PC-9 (cell line): ENCODE measurements at regions not wholly inside any gene's neighbourhood (a gene's known extent, or its start where the extent isn't known, plus 50 kb on each side); places are given as distances from the start of the nearest gene placed in this dataset.

Experiments
- BruUV-seq: library from RNA; stranded (reverse); fragments of 400-500 nt; replicated peaks from 2 replicates; lab custom pipeline; 2021; lab: Mats Ljungman, UMichigan
- CTCF ChIA-PET: fragments of 300-600 bp; sonication (Branson Sonifier 250); formaldehyde crosslinking; loops from one replicate; lab custom pipeline; 2022; ENCODE audit warnings: antibody characterized with exemption; lab: Charles Lee
- POLR2A ChIA-PET: fragments of 300-600 bp; sonication (Branson Sonifier 250); formaldehyde crosslinking; loops from one replicate; lab custom pipeline; 2022; ENCODE audit warnings: antibody characterized with exemption; ENCODE audit not compliant: unreplicated experiment; lab: Charles Lee
- DNase-seq, 2 experiments: peaks; one replicate each; pipeline versions ENCODE4 v3.0.0 to v3.0.0-alpha.2; 2015 to 2022; ENCODE audit warnings: mixed read lengths in 1 of 2
- H2AFZ ChIP-seq: fragments of 200-600 bp; sonication (generic); 2 replicates; pipeline ENCODE4 v1.8.1; 2017; ENCODE audit warnings: antibody characterized with exemption
- H3F3A ChIP-seq: fragments of 200-600 bp; sonication (generic); 2 replicates; pipeline ENCODE4 v1.8.1; 2017; ENCODE audit warnings: antibody characterized with exemption, mild to moderate bottlenecking, low read depth; ENCODE audit not compliant: insufficient read depth
- H3K27ac ChIP-seq: fragments of 200-600 bp; sonication (generic); 2 replicates; pipeline ENCODE4 v1.6.1; 2016; ENCODE audit warnings: mixed run types
- H3K27me3 ChIP-seq: fragments of 200-600 bp; sonication (generic); 2 replicates; pipeline ENCODE4 v1.6.1; 2016; ENCODE audit warnings: low read depth, mixed run types; ENCODE audit not compliant: insufficient read depth
- H3K36me3 ChIP-seq: fragments of 200-600 bp; sonication (generic); 2 replicates; pipeline ENCODE4 v1.6.1; 2016; ENCODE audit warnings: low read depth, mixed run types
- H3K4me1 ChIP-seq: fragments of 200-600 bp; sonication (generic); replicated peaks from 2 replicates; pipeline ENCODE4 v1.6.1; 2016; ENCODE audit warnings: mixed run types; ENCODE audit not compliant: insufficient read depth
- H3K4me2 ChIP-seq: fragments of 200-600 bp; sonication (generic); 2 replicates; pipeline ENCODE4 v1.6.1; 2017; ENCODE audit warnings: mixed run types
- H3K4me3 ChIP-seq: fragments of 200-600 bp; sonication (generic); 2 replicates; pipeline ENCODE4 v1.6.1; 2016; ENCODE audit warnings: mixed run types
- H3K79me2 ChIP-seq: fragments of 200-600 bp; sonication (generic); 2 replicates; pipeline ENCODE4 v1.6.1; 2017; ENCODE audit warnings: low read depth, mixed run types
- H3K9me2 ChIP-seq: fragments of 200-600 bp; sonication (generic); 2 replicates; pipeline ENCODE4 v1.8.1; 2017; ENCODE audit warnings: mild to moderate bottlenecking; ENCODE audit not compliant: insufficient read depth
- H3K9me3 ChIP-seq: fragments of 200-600 bp; sonication (generic); 2 replicates; pipeline ENCODE4 v1.8.1; 2016; ENCODE audit warnings: low read depth; ENCODE audit not compliant: insufficient read depth
- H4K20me1 ChIP-seq: fragments of 200-600 bp; sonication (generic); 2 replicates; pipeline ENCODE4 v1.8.1; 2017; ENCODE audit not compliant: insufficient read depth
- EZH2 ChIP-seq: fragments of 200-600 bp; sonication (generic); IDR thresholded peaks from 2 replicates; pipeline ENCODE4 v1.8.0; 2017; ENCODE audit warnings: antibody characterized with exemption, low read depth
- intact Hi-C: fragments of 100-400 bp; cut with micrococcal nuclease; formaldehyde crosslinking; loops from one replicate; pipeline ENCODE4 v1.10.0; 2022; ENCODE audit not compliant: unreplicated experiment
- TF ChIP-seq, protein P1 (sequence below): fragments of 200-600 bp; sonication (generic); conservative IDR thresholded peaks from 2 replicates; pipeline ENCODE4 v1.6.1; 2017; ENCODE audit warnings: mixed run types, antibody characterized with exemption, mild to moderate bottlenecking, moderate library complexity

DNA sequence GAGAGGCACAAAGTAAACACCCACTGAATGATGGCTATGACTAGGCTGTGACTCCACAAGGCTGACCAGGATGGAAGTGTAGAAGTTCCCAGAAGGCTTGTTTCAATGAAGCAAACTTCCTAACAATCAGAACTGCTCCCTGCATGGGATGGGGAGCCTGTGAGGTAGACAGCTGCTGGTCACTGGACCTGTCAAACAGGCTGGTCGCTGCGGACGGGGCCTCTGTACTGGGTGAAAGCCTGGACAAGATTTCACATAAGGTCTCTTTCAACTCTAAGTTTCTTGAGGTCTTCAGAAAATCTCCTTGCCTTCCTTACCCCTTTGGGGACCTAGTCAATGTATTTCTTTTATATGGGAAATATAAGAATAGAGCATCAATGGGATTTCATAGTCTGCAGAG, 438.2 kb downstream of the BUD13 start:
- no TSS peak for BruUV-seq

DNA sequence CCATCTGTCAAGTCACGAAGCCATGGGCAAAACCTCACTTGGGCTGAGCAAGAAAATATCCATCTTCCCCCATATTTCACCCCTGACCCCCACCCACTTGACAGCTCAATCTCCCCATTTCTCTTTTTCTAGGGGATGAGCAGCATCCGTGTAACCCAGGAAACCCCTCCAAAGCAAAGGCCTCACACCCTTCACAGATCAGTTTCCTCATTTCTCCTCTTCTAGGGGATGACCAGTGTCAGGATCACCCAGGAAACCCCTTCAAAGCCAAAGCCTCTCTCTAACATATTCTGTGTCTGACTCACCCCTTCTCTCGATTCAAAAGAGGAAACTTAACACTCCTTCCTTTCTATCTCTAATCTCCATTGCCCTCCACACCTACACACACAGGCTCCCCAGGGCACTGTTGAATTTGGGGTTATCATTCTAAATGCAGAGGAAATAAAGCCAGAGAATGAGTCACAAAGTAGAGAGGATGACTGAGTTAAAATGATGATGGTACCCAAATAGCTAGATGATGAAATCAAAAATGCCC, 439.7 kb downstream of the BUD13 start:
- TF ChIP-seq EZH2: no peak
- TF ChIP-seq, protein P1, sequence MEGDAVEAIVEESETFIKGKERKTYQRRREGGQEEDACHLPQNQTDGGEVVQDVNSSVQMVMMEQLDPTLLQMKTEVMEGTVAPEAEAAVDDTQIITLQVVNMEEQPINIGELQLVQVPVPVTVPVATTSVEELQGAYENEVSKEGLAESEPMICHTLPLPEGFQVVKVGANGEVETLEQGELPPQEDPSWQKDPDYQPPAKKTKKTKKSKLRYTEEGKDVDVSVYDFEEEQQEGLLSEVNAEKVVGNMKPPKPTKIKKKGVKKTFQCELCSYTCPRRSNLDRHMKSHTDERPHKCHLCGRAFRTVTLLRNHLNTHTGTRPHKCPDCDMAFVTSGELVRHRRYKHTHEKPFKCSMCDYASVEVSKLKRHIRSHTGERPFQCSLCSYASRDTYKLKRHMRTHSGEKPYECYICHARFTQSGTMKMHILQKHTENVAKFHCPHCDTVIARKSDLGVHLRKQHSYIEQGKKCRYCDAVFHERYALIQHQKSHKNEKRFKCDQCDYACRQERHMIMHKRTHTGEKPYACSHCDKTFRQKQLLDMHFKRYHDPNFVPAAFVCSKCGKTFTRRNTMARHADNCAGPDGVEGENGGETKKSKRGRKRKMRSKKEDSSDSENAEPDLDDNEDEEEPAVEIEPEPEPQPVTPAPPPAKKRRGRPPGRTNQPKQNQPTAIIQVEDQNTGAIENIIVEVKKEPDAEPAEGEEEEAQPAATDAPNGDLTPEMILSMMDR: no peak
- CTCF ChIA-PET: no interaction called here
- H3K4me2 ChIP-seq: no peak overlapping the region
- H3K4me3 ChIP-seq: no peak overlapping the region
- H3K36me3 ChIP-seq: no peaks in the 10 kb centered on the region
- H3K9me3 ChIP-seq: no peaks in the 10 kb centered on the region
- H3K27ac ChIP-seq: no peak overlapping the region
- H4K20me1 ChIP-seq: no peaks in the 10 kb centered on the region
- BruUV-seq: no TSS peak
- H2AFZ ChIP-seq: no peak overlapping the region
- intact Hi-C loops: no loop called here
- H3K4me1 ChIP-seq: no peaks in the 10 kb centered on the region
- H3K27me3 ChIP-seq: no peaks in the 10 kb centered on the region
- H3F3A ChIP-seq: no peaks in the 10 kb centered on the region
- H3K79me2 ChIP-seq: no peaks in the 10 kb centered on the region
- DNase-seq: peak in 1 of 2 experiments; percentile 52
- POLR2A ChIA-PET: no interaction called here
- H3K9me2 ChIP-seq: no peaks in the 10 kb centered on the region

More for the DNA sequence above, 438.2 kb downstream of the BUD13 start:
- TF ChIP-seq, protein P1: no peak
- no peak for TF ChIP-seq EZH2
- no peak overlapping the region for H3K4me3 ChIP-seq
- no peaks in the 10 kb centered on the region for H3K9me3 ChIP-seq
- no peaks in the 10 kb centered on the region for H4K20me1 ChIP-seq
- no peaks in the 10 kb centered on the region for H3K27me3 ChIP-seq
- no peaks in the 10 kb centered on the region for H3K36me3 ChIP-seq
- no peaks in the 10 kb centered on the region for H3F3A ChIP-seq
- H3K79me2 ChIP-seq: no peaks in the 10 kb centered on the region
- H2AFZ ChIP-seq: no peak overlapping the region
- H3K4me1 ChIP-seq: no peaks in the 10 kb centered on the region
- DNase-seq: no peak
- POLR2A ChIA-PET: no interaction called here
- H3K9me2 ChIP-seq: no peaks in the 10 kb centered on the region
- intact Hi-C loops: no loop called here
- CTCF ChIA-PET: no interaction called here
- no peak overlapping the region for H3K4me2 ChIP-seq
- H3K27ac ChIP-seq: no peak overlapping the region

DNA sequence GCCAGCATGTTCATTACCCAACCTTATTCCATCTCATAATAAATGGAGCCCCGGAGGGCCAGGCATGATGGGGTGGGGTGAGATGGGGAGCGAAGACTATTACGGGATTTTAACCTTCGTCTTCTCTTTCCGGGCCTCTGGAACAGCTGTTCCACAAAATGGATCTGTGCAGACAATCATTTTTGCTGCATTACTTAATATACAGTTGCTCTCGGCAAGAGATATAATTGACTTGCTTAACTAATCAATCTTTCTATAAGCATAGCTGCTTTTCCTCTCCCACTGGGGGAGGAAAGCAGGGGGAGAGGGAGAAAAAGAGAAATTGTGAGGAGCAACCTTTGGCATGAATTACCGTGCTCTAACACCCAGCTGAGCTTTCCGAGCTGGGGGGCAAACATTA, 440.4 kb downstream of the BUD13 start:
- Histone ChIP-seq H3K27me3 (no peaks in the 10 kb centered on the region), H3K4me2 (no peak overlapping the region), H3F3A (no peaks in the 10 kb centered on the region), H3K79me2 (no peaks in the 10 kb centered on the region), H3K27ac (no peak overlapping the region), H3K4me1 (no peaks in the 10 kb centered on the region), H3K9me3 (no peaks in the 10 kb centered on the region), H4K20me1 (no peaks in the 10 kb centered on the region), H2AFZ (no peak overlapping the region), H3K36me3 (no peaks in the 10 kb centered on the region), H3K9me2 (no peaks in the 10 kb centered on the region), H3K4me3 (no peak overlapping the region)
- DNase-seq: no peak
- intact Hi-C loops: no loop called here
- no peak for TF ChIP-seq EZH2
- TF ChIP-seq, protein P1: no peak
- ChIA-PET CTCF (no interaction called here), POLR2A (no interaction called here)
- no TSS peak for BruUV-seq
